ENCODE measurements at regions not wholly inside any gene's neighbourhood (a gene's known extent, or its start where the extent isn't known, plus 50 kb on each side); places are given as distances from the start of the nearest gene placed in this dataset.

- TF ChIP-seq NFIC (IDR thresholded peaks at IDR 0.05; ENCODE audit: borderline replicate concordance) (no peak), POLR2AphosphoS5 (IDR thresholded peaks at IDR 0.05; ENCODE audit: low read depth, low read length) (no peak), REST (IDR thresholded peaks at IDR 0.05; ENCODE audit: low read depth, low read length) (no peak), CTCF (IDR thresholded peaks at IDR 0.05) (no peak), SMC3 (IDR thresholded peaks at IDR 0.05; ENCODE audit: low read depth, low read length) (no peak), MXI1 (IDR thresholded peaks at IDR 0.05; ENCODE audit: low read depth, low read length) (no peak), GATA2 (CRISPR knock-in tag; IDR thresholded peaks at IDR 0.05) (no peak), RAD21 (IDR thresholded peaks at IDR 0.05; ENCODE audit: low read length) (no peak)
Observed at GRCh38 chr14:65180725-65181025, 78.4 kb upstream of the MAX start.

Data from SK-N-SH (cell line).